Mesendoderm (in vitro differentiated cells): ENCODE measurements at regions not wholly inside any gene's neighbourhood (a gene's known extent, or its start where the extent isn't known, plus 50 kb on each side); places are given as distances from the start of the nearest gene placed in this dataset.

Source experiments
- DNase-seq: peaks from one replicate; pipeline ENCODE4 v3.0.0; 2013
- H2AK5ac ChIP-seq: 2 replicates; pipeline ENCODE4 v1.6.1; 2013; ENCODE audit warnings: low read length, inconsistent platforms
- H2BK120ac ChIP-seq: 2 replicates; pipeline ENCODE4 v1.6.1; 2013; ENCODE audit warnings: low read depth, mild to moderate bottlenecking, low read length, moderate library complexity, mixed read lengths
- H2BK15ac ChIP-seq: replicated peaks from 2 replicates; pipeline ENCODE4 v1.6.1; 2013; ENCODE audit warnings: low read depth, mild to moderate bottlenecking, moderate library complexity
- H2BK5ac ChIP-seq: 2 replicates; pipeline ENCODE4 v1.6.1; 2013; ENCODE audit warnings: low read length, inconsistent platforms
- H3K18ac ChIP-seq: 2 replicates; pipeline ENCODE4 v1.6.1; 2013; ENCODE audit warnings: mild to moderate bottlenecking, low read length, mixed read lengths
- H3K23ac ChIP-seq: one replicate; pipeline ENCODE4 v1.6.1; 2013; ENCODE audit warnings: low read length
- H3K27ac ChIP-seq: 2 replicates; pipeline ENCODE4 v1.5.1; 2013; ENCODE audit warnings: low read depth, mild to moderate bottlenecking, inconsistent platforms, low read length, moderate library complexity
- H3K27me3 ChIP-seq: 2 replicates; pipeline ENCODE4 v1.6.1; 2013; ENCODE audit warnings: low read length, control low read depth, mild to moderate bottlenecking, inconsistent platforms; ENCODE audit not compliant: insufficient read depth, poor library complexity
- H3K36me3 ChIP-seq: 2 replicates; pipeline ENCODE4 v1.6.1; 2013; ENCODE audit warnings: low read length, inconsistent platforms; ENCODE audit not compliant: control insufficient read depth, insufficient read depth
- H3K4ac ChIP-seq: one replicate; pipeline ENCODE4 v1.6.1; 2013; ENCODE audit warnings: low read depth, mild to moderate bottlenecking, low read length, moderate library complexity
- H3K4me1 ChIP-seq: 2 replicates; pipeline ENCODE4 v1.6.1; 2013; ENCODE audit warnings: low read depth, low read length, inconsistent platforms; ENCODE audit not compliant: control insufficient read depth
- H3K4me2 ChIP-seq: 2 replicates; pipeline ENCODE4 v1.6.1; 2013; ENCODE audit warnings: low read length
- H3K4me3 ChIP-seq: 2 replicates; pipeline ENCODE4 v1.5.1; 2013; ENCODE audit warnings: mild to moderate bottlenecking, low read length
- H3K56ac ChIP-seq: one replicate; pipeline ENCODE4 v1.6.1; 2013; ENCODE audit warnings: low read length
- H3K79me1 ChIP-seq: 2 replicates; pipeline ENCODE4 v1.6.1; 2013; ENCODE audit warnings: low read length, inconsistent platforms
- H3K79me2 ChIP-seq: 2 replicates; pipeline ENCODE4 v1.6.1; 2013; ENCODE audit warnings: mild to moderate bottlenecking, low read length; ENCODE audit not compliant: control insufficient read depth, insufficient read depth
- H3K9ac ChIP-seq: 2 replicates; pipeline ENCODE4 v1.6.1; 2013; ENCODE audit warnings: low read length, inconsistent platforms
- H4K5ac ChIP-seq: one replicate; pipeline ENCODE4 v1.6.1; 2013; ENCODE audit warnings: low read length
- H4K8ac ChIP-seq: one replicate; pipeline ENCODE4 v1.6.1; 2013; ENCODE audit warnings: low read depth, mild to moderate bottlenecking, control low read depth, low read length, moderate library complexity
- WGBS: extraction: QIAGEN DNeasy Blood & Tissue Kit; methylation state at CpG from one replicate; pipeline ENCODE4 v1.1.7; 2013; ENCODE audit warnings: low lambda C conversion rate, missing lambda C conversion rate; ENCODE audit not compliant: insufficient coverage; ENCODE audit errors: extremely low coverage; 5-methylcytosine and 5-hydroxymethylcytosine counted together

- no peak overlapping the region for H3K23ac ChIP-seq
- no peak overlapping the region for H3K27ac ChIP-seq
- H4K8ac ChIP-seq, result no peak overlapping the region
- no peak overlapping the region for H3K4me2 ChIP-seq
- H3K9ac ChIP-seq, result no peak overlapping the region
- no peaks in the 10 kb centered on the region for H3K36me3 ChIP-seq
- DNase-seq, result no peak
- no peak overlapping the region for H2BK5ac ChIP-seq
- H3K79me1 ChIP-seq, result no peaks in the 10 kb centered on the region
- no peak overlapping the region for H2BK15ac ChIP-seq
- WGBS, result no CpG with 5 or more reads among the region's 17 CpGs
- no peaks in the 10 kb centered on the region for H3K79me2 ChIP-seq
- H3K4me3 ChIP-seq, result no peak overlapping the region
- H3K4me1 ChIP-seq, result no peaks in the 10 kb centered on the region
- no peaks in the 10 kb centered on the region for H3K27me3 ChIP-seq
- no peak overlapping the region for H3K4ac ChIP-seq
- no peak overlapping the region for H4K5ac ChIP-seq
- no peak overlapping the region for H2AK5ac ChIP-seq
- no peak overlapping the region for H3K18ac ChIP-seq
- no peak overlapping the region for H2BK120ac ChIP-seq
- no peak overlapping the region for H3K56ac ChIP-seq
Observed at GRCh38 chr22:47569389-47570299, 807.2 kb downstream of the TBC1D22A start.

- H3K23ac ChIP-seq, result no peak overlapping the region
- WGBS, result no CpG with 5 or more reads among the region's 8 CpGs
- no peak overlapping the region for H3K56ac ChIP-seq
- no peak for DNase-seq
- H3K4me3 ChIP-seq, result no peak overlapping the region
- H3K36me3 ChIP-seq, result no peaks in the 10 kb centered on the region
- no peak overlapping the region for H4K5ac ChIP-seq
- no peak overlapping the region for H2BK5ac ChIP-seq
- no peak overlapping the region for H3K4ac ChIP-seq
- no peaks in the 10 kb centered on the region for H3K27me3 ChIP-seq
- no peak overlapping the region for H2BK120ac ChIP-seq
- no peak overlapping the region for H4K8ac ChIP-seq
- no peak overlapping the region for H3K9ac ChIP-seq
- H3K4me1 ChIP-seq, result no peaks in the 10 kb centered on the region
- no peaks in the 10 kb centered on the region for H3K79me2 ChIP-seq
- H2AK5ac ChIP-seq, result no peak overlapping the region
- H3K18ac ChIP-seq, result no peak overlapping the region
- no peak overlapping the region for H3K4me2 ChIP-seq
- H3K79me1 ChIP-seq, result no peaks in the 10 kb centered on the region
- H2BK15ac ChIP-seq, result no peak overlapping the region
- H3K27ac ChIP-seq, result no peak overlapping the region
Observed at GRCh38 chr22:47568700-47569099, 806.2 kb downstream of the TBC1D22A start.

- Histone ChIP-seq H4K5ac (no peak overlapping the region), H3K4me1 (no peaks in the 10 kb centered on the region), H3K79me1 (no peaks in the 10 kb centered on the region), H2BK120ac (no peak overlapping the region), H3K56ac (no peak overlapping the region), H3K23ac (no peak overlapping the region), H3K4ac (no peak overlapping the region), H2BK15ac (no peak overlapping the region), H3K27ac (no peak overlapping the region), H4K8ac (no peak overlapping the region), H3K9ac (no peak overlapping the region), H3K27me3 (no peaks in the 10 kb centered on the region), H2AK5ac (no peak overlapping the region), H3K18ac (no peak overlapping the region), H3K4me3 (no peak overlapping the region), H3K79me2 (no peaks in the 10 kb centered on the region), H3K4me2 (no peak overlapping the region), H2BK5ac (no peak overlapping the region), H3K36me3 (no peaks in the 10 kb centered on the region)
- DNase-seq, result no peak
- no CpG with 5 or more reads among the region's 25 CpGs for WGBS
Observed at GRCh38 chr22:47567126-47568090, 805.0 kb downstream of the TBC1D22A start.

- Histone ChIP-seq H2AK5ac (no peak overlapping the region), H3K27ac (no peak overlapping the region), H2BK5ac (no peak overlapping the region), H3K4me1 (no peaks in the 10 kb centered on the region), H4K5ac (no peak overlapping the region), H3K23ac (no peak overlapping the region), H3K56ac (no peak overlapping the region), H3K4me3 (no peak overlapping the region), H3K4ac (no peak overlapping the region), H2BK15ac (no peak overlapping the region), H4K8ac (no peak overlapping the region), H3K36me3 (no peaks in the 10 kb centered on the region), H3K27me3 (no peaks in the 10 kb centered on the region), H3K4me2 (no peak overlapping the region), H3K18ac (no peak overlapping the region), H2BK120ac (no peak overlapping the region), H3K79me2 (no peaks in the 10 kb centered on the region), H3K79me1 (no peaks in the 10 kb centered on the region), H3K9ac (no peak overlapping the region)
- WGBS, result no CpG with 5 or more reads among the region's 12 CpGs
- DNase-seq, result no peak
Observed at GRCh38 chr22:47566491-47566890, 804.0 kb downstream of the TBC1D22A start.

GRCh38 chr22:47565607-47566006, 803.2 kb downstream of the TBC1D22A start:
- Histone ChIP-seq H4K5ac (no peak overlapping the region), H3K79me2 (no peaks in the 10 kb centered on the region), H3K23ac (no peak overlapping the region), H3K4me3 (no peak overlapping the region), H2BK120ac (no peak overlapping the region), H4K8ac (no peak overlapping the region), H3K27ac (no peak overlapping the region), H3K4me2 (no peak overlapping the region), H2AK5ac (no peak overlapping the region), H3K79me1 (no peaks in the 10 kb centered on the region), H3K18ac (no peak overlapping the region), H3K27me3 (no peaks in the 10 kb centered on the region), H3K56ac (no peak overlapping the region), H2BK15ac (no peak overlapping the region), H3K36me3 (no peaks in the 10 kb centered on the region), H3K9ac (no peak overlapping the region), H3K4me1 (no peaks in the 10 kb centered on the region), H3K4ac (no peak overlapping the region), H2BK5ac (no peak overlapping the region)
- DNase-seq, result no peak
- no CpG with 5 or more reads among the region's 4 CpGs for WGBS
